HG03521 (cell line): ENCODE measurements at regions not wholly inside any gene's neighbourhood (a gene's known extent, or its start where the extent isn't known, plus 50 kb on each side); places are given as distances from the start of the nearest gene placed in this dataset.

Experiments
- ATAC-seq: cut with Tn5 transposase; IDR thresholded peaks from one replicate; pipeline ENCODE4 v1.9.1; 2021; ENCODE audit warnings: mild to moderate bottlenecking, moderate library complexity; ENCODE audit not compliant: unreplicated experiment

DNA sequence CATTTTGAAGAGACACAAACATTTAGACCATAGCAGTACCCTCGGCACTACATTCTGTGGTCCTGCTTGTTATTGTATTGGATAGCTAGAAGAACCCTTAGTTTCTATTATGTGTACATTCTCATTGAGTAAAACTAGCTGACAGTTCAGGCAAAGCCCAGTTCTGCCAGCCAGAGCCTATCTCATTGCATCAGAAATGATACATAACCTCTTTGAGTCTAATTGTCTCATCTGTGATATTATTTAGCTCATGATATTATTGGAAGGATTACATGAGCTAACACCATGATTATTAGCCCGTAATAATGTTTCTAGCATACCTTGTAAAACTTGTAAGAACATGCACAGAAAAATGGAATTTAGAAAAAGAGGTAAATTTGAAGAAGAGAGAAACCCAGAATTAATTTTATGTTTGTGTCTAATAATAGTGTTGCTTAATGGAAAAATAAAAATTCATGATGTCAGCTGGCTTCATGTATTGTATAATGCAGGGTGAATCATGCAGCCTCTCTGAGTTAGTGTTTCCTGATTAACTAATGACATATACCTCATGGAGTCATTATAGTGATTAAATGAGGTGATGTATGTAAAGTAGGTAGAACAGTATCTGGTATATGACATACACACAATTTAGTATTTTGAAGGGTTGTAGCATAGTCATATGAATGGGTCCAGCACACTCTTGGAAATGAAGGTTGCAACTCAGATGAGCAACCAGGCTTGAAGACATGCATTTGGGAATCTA, 339.4 kb upstream of the GRM7 start:
- ATAC-seq: no peak

DNA sequence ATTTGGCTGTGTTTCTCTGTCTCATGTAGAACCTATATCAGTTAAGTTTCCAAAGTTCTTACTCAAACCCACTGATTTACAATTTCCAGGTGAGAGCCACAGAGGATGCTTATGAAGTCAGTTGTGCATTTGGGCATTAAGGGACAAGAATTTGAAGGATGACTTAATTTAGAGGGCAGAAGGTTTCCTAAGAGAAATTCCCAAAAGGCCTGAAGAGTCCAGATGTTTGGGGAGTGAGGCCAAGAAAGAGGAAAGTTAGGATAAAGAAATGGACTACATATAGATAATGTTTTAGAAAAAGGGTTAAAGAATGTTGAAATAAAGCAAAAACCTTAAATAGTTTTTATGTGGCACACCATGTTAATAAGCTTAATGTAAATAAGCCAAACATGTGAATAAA, 338.7 kb upstream of the GRM7 start:
- no peak for ATAC-seq

DNA sequence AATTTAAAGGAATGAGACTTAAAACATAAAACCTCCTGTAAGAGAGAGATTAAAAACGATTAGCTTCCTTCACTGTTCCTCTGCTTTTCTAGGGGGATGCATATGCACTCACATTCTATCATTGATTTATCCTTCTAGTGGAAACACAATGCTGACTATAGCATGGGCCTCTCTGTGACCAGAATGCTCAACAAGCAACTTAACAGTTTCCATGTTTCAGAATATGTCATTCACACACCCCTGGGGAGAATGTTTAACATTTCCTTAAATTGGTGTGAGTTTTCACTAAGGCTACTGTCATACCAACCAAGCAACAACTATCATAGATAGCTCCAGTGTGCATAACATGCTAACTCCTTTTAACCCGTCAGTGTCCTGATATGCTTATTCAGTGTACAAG, 337.9 kb upstream of the GRM7 start:
- no peak for ATAC-seq

DNA sequence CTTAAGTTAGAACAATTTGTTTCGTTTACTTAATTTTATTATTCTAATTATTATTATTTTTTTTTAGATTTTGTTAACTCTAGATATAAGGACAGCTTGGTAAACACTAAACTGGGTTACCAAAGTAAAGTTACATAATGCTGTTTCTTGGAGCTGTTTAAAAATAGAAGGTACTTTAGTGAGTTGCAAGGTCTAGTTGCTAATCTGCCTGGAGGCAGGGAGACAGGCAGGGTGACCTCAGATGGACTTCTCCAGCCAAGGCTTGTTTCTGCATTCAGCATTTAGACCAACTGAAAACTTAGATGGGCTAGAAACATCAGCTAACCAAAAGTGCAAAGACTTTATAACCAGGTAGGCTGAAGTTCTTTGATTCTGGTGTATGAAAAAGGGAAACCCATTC, 336.4 kb upstream of the GRM7 start:
- ATAC-seq: no peak

DNA sequence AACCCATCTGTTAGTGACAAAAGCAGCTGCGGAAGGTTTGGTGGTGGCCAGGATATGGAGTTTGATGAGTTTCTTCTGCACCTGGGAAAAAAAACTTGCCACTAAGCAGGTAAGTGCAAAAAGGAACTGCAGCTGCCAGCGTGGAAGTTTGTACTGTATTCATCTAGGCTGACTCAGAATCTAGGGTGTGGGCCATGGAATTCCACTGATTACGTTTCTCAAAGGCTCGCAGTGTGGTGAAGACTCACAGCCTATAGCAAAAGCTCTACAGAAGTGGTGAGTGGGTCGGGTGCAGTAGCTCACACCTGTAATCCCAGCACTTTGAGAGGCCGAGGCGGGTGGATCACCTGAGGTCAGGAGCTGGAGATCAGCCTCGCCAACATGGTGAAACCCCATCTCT, 334.6 kb upstream of the GRM7 start:
- no peak for ATAC-seq

DNA sequence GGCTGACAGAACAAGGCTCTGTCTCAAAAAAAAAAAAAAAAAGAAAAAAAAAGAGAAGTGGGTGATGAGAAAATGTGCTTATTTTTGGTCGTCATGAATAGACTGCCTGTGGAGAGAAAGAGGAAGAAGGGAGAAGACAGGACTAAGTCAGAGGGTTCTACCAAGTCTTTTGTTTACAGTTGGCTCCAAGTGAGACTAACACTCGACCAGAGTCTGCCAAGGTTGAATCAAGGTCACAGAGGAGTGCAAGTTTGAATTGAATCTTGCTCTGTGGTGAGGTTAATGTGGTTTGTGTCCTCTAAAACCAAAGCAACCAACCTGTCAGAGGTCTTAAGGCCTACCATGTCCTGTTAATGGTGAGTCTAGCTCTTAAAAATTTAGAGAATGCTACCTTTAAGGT, 334.1 kb upstream of the GRM7 start:
- ATAC-seq: no peak

DNA sequence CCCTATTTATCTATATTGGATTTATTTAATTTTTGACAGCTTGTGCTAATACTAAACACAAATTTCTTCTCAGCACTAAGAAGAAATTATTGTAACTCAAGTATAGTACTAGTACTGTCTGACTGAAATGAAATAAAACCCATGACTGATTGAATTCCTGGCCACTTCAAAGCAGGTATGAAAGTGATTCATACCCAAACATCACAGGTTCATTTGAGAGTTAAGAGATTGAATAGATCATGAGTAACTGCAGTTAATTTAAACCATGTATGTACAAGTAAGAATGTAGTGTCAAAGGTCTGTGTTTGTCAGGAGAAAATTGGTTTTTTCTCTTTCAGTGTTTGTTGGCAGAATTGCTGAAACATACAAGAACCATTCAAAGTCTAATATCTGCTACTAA, 332.0 kb upstream of the GRM7 start:
- no peak for ATAC-seq

DNA sequence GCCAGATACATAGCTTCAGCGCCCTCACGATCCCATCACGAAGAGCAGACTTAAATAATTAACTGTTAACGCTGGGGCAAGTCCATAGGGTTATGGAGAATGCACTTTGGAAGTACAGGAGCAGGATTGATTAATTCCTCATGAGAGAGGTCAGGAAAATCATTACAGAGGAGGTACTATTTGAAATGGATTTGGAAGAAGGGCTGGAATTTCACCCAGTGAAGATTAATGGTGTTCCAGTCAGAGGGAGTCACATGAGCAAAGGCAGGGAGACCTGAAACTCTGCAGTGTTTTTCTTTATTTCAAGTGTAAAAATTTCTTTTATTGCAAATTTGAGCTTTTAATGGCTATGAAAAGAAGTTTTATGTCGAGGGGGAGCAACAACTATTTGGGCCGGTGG, 329.8 kb upstream of the GRM7 start:
- no peak for ATAC-seq

DNA sequence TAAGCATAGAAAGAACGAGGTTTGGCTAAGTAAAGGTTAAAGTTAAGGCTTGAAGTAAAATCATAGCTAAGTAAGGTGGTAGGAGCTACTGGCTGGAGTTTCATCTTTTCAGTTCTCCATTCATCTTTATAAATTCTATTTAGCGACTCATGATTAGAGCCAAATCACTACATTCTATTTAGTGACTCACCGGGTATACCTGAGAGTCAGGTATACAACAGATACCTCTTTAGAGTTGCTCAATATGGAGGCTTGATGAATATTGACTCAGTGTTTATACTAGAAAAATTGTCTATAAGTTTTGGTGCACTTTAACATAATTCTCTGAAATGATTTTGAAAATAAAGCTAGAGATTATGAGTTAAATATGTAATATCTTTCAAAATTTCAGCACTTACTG, 328.8 kb upstream of the GRM7 start:
- no peak for ATAC-seq

DNA sequence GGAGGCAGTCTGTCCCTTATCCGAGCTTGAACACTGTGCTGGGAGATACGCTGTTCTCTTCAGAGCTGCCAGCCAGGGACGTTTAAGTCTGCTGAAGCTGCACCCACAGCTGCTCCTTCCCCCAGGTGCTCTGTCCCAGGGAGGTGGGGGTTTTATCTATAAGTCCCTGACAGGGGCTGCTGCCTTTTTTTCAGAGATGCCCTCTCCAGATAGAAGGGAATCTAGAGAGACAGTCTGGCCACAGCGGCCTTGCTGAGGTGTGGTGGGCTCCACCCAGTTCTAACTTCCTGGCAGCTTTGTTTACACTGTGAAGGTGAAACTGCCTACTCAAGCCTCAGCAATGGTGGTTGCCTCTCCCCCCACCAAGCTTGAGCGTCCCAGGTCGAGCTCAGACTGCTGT, 319.9 kb upstream of the GRM7 start:
- no peak for ATAC-seq

DNA sequence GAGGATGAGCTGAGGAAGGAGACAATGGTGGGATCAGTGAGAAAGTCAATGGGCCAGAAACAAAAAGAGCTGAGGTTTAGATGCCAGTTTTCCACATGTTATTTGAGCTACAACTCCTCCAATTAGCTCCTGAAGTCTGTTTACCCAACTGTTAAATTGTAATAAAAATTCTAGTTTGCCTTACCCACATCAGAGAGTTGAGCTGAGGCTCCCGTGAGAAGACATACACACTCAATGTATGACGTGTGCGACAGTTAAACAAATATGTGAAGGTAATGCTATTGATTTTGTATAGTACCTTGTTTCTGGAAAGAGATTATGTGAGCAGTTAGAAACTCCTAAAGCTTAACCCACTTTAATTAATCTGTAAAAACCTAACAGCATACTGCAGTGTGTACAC, 318.1 kb upstream of the GRM7 start:
- ATAC-seq: no peak

DNA sequence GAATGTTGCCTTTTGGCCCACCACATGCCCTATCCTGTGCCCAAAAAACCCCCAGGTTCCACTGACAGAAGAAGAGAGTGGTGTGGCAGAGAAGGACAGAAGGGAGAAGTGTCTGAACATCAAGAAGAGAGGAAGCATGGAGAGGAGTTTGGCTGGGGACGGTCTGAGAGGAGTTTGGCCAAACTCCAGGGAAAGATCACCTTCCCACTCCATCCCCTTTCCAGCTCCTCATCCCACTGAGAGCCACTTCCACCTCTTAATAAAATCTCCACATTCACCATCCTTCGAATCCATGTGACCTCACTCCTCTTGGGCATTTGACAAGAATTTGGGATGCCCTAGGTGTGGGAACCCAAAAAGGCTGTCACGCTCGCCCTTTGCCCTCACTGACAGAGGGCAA, 311.6 kb upstream of the GRM7 start:
- no peak for ATAC-seq

DNA sequence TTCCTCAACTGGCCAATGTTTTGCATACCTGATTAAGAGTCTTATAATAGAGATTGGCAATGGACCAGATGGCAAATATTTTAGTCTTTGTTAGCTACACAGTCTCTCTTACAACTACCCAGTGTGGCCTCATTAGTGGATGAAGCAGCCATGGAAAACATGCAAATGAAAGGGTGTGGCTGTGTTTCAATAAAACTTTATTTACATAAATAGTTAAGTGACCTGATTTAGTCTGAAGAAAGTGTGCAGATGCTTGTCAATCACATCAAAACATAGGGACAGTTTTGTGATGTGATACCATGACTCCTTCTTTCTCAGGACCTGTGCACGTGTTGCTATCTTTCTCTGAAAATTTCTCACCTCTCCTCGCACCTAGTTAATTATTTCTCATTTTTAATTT, 309.8 kb upstream of the GRM7 start:
- no peak for ATAC-seq

DNA sequence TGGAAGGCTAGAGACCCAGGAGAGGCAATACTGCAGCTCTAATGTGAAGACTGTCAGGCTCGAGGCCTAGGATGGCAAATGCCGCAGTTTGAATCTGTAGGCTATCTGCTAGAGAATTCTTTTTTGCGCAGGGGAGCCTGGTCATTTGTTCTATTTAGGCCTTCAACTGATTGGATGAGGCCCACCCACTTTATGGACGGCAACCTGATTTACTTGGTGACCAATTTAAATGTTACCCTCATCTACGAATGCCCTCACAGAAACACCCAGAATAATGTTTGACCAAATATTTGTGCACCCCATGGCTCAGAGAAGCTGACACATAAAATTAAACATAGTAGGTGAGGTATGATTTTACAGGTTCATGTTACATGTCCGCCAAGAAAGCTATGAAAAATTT, 300.7 kb upstream of the GRM7 start:
- ATAC-seq: no peak

DNA sequence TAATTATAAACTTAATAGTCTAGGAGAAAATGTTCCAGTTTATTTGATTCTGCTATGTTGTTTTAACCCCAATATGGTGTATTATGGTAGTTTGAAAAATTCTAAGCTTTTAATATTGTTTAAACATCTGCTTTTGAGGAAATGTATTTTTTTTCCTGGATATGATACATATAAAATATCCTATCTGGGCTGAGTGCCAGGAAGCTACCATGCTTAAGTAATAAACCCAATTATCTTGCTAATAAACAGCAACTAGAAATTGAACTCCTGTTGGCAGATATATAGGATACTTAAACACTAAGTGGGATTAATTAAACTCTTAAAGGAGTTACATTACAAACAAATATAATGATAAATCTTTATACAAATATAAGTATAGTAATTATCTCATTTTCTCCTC, 293.7 kb upstream of the GRM7 start:
- ATAC-seq: no peak

DNA sequence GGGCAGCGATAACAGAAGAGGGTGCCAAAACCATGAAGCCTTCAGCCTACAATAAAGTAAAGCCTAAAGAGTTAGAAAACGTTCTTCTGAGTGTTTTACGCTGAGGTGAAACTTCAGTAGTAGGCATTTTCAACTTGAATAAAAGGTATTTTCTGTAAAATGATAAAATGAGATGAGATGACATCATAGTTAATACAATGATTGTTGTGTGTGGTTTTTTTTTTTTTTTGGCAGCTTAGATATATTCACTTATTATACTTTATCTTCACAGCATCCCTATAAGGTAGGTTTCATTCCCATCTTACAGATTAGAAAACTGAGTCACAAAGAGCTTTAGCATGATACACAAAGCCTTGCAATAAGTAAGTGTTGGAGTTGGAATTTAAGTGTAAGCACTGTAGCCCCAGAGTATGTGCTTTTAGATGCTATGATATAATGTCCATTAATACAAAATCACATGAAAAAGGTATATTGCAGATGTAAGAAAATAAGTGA, 291.9 kb upstream of the GRM7 start:
- ATAC-seq: no peak

DNA sequence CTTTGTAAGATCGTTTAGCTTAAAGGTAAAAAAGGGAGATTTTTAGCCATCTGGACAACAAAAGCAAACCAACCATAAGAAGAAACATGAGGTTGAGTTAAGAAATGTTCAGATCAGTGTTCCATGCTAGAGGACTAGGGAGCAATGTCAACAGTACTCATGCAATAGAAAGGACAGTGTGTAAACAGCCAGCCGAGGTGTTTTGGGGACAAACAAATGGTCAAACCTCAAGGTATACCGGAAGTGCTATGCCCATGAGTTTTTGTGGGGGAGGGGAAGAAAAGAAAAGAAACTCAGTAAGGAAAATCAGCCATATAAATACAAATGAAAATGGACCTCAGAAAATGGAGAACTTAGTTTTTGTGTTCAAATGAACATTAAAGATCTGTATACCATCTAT, 289.5 kb upstream of the GRM7 start:
- no peak for ATAC-seq

DNA sequence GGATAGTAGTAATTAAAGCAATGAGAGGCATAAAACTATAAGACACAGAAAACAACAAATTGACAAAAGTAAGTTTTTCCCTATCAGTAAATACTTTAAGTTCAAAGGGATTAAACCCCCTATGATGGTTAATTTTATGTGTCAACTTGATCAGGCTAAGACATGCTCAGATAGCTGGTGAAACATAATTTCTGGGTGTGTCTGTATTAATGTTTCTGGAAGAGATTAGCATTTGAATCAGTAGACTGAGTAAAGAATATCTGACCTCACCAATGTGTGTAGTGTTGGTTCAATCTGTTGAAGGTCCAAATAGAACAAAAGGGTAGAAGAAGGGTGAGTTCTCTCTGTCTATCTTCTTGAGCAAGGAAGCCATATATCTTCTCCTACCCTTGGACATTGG, 283.3 kb upstream of the GRM7 start:
- no peak for ATAC-seq

DNA sequence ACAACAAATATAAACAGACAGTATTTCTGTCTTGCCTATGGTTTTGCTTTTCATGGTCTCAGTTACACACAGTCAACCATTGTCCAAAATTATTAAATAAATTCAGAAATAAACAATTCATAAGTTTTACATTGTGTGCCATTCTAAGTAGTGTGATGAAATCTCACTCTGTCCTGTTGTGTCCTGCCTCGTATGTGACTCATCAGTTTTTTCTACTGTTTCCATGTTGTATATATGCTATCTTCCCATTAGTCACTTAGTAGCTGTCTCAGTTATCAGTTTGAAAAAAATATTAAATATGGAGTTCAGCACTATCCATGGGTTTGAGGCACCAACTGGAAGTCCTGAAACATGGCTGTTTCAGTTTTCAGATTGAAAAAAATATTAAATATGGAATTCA, 282.4 kb upstream of the GRM7 start:
- no peak for ATAC-seq

DNA sequence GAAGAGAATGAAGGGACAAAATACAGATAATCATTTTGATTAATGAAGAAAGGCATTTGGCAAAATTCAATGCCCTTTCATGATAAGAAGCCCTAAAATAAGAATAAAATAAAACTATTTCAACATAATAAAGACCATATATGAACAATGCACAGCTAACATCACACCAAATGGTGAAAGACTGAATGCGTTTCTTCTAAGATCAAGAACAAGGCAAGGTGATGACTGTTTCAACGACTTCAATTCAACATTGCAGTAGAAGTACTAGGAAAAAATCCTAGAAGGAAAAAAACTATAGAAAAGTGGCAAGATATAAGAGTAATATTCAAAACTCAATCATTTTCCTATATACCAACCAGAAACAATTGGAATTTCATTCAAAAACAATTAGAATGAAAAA, 280.1 kb upstream of the GRM7 start:
- no peak for ATAC-seq

DNA sequence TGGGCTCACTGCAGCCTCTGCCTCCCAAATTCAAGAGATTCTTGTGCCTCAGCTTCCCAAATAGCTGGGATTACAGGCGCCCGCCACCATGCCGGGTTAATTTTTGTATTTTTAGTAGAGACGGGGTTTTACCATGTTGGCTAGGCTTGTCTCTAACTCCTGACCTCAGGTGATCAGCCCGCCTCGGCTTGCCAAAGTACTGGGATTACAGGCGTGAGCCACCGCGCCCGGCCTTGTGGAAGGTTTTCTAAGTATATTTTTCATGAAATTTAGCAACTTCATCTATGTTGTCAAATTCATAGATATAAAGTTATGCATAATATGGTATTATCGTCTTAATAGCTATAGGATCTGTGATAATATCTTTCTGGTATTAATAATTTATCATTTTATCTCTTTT, 275.6 kb upstream of the GRM7 start:
- no peak for ATAC-seq

DNA sequence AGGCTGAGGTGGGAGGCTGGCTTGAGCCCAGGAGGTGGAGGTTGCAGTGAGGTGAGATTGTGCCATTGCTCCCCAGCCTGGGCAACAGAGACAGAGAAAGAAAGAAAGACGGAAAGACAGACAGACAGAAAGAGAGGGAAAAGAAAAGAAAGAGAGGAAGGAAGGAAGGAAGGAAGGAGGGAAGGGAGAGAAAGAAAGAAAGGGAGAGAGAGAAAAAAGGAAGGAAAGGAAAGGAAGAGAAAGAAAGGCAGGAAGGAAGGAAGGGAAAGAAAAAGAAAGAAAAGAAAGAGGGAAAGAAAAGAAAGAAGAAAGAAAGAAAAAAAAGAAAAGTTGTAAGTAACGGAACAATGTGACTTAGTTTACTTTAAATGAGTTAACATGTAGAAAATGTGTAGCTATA, 260.7 kb upstream of the GRM7 start:
- no peak for ATAC-seq

DNA sequence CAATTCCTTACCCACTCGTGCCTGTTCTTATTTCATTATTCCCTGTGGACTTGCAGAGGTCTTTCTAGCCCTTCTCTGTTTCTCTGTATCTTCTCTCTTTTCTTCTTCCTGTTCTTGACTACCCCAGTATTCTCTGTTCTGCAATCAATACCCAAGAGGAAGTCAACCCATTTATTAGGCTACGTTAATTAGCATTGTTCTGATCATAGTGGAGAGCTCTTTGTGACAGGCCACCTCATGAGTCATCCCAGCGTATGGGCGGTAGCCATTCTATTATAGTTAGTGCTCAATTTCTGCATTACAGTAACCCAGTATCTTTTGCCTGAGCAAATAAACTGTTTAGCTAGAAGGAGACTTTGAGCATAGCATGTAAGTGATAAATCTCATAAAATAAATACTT, 259.5 kb upstream of the GRM7 start:
- no peak for ATAC-seq
